Left ventricle myocardium inferior (tissue), 1 donor: ENCODE measurements at regions not wholly inside any gene's neighbourhood (a gene's known extent, or its start where the extent isn't known, plus 50 kb on each side); places are given as distances from the start of the nearest gene placed in this dataset.
A peak's percentile ranks its signal among the peaks of the same experiment; 100 is the strongest.

ENCODE experiments used
- DNase-seq: peaks from one replicate; pipeline ENCODE4 v3.0.0-alpha.2; 2020
- H3K27ac ChIP-seq: fragments of 200-600 bp; replicated peaks from 2 replicates; pipeline ENCODE4 v1.8.0; 2021
- H3K27me3 ChIP-seq: fragments of 200-600 bp; 2 replicates; pipeline ENCODE4 v1.8.0; 2021; ENCODE audit warnings: low read depth
- H3K36me3 ChIP-seq: fragments of 200-600 bp; 2 replicates; pipeline ENCODE4 v1.8.0; 2021
- H3K4me1 ChIP-seq: fragments of 200-600 bp; 2 replicates; pipeline ENCODE4 v1.8.0; 2021
- H3K4me3 ChIP-seq: fragments of 200-600 bp; 2 replicates; pipeline ENCODE4 v1.8.0; 2021; ENCODE audit warnings: mild to moderate bottlenecking, moderate library complexity
- H3K9me3 ChIP-seq: fragments of 200-600 bp; replicated peaks from 2 replicates; pipeline ENCODE4 v1.8.0; 2021
- CTCF ChIP-seq: fragments of 200-600 bp; IDR thresholded peaks from 2 replicates; pipeline ENCODE4 v1.8.0; 2021; ENCODE audit warnings: antibody characterized with exemption, mild to moderate bottlenecking, borderline replicate concordance
- intact Hi-C: fragments of 100-400 bp; cut with micrococcal nuclease; formaldehyde crosslinking; loops from one replicate; pipeline ENCODE4 v1.11.0; 2022
- donor health status: DM: no; HTN: yes; CAD: no; lungs with severe emphysema.

- intact Hi-C loops, result no loop called here
- Histone ChIP-seq H3K9me3 (no peaks in the 10 kb centered on the region), H3K27ac (peak overlapping the region; percentile 40), H3K27me3 (no peaks in the 10 kb centered on the region), H3K36me3 (no peaks in the 10 kb centered on the region), H3K4me3 (no peak overlapping the region), H3K4me1 (peaks cover 37% of the 10 kb centered on the region)
- DNase-seq, result no peak
- TF ChIP-seq CTCF, result no peak
These were observed 101.8 kb downstream of the FGF18 start for GRCh38 chr5:171521219-171521633.

DNA sequence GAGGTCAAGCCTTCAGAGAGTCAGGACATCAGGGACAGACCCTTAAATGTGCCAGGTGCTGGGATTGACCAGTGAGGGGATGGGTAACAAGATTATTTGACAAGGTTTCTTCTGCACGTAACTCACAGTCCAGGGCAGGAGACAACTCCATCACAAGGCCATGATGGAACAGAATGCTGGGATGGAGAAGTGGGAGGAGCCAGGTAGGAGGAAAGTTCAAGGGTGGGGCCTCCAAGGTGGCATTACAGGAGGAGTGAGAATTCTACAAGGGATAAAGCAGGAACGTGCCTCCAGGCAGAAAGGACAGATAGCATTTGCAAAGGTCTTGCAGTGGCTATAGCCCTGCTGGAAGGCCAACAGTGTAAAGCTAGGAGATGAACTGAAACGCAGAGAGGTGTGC lies 102.2 kb downstream of the FGF18 start:
- H3K4me1 ChIP-seq, result peaks cover 37% of the 10 kb centered on the region
- H3K27me3 ChIP-seq, result no peaks in the 10 kb centered on the region
- peak overlapping the region; percentile 40 for H3K27ac ChIP-seq
- H3K9me3 ChIP-seq, result no peaks in the 10 kb centered on the region
- no peak for TF ChIP-seq CTCF
- DNase-seq, result no peak
- H3K36me3 ChIP-seq, result no peaks in the 10 kb centered on the region
- intact Hi-C loops, result no loop called here
- no peak overlapping the region for H3K4me3 ChIP-seq

- intact Hi-C loops, result no loop called here
- Histone ChIP-seq H3K4me3 (no peak overlapping the region), H3K27ac (no peak overlapping the region), H3K36me3 (no peaks in the 10 kb centered on the region), H3K27me3 (no peaks in the 10 kb centered on the region), H3K4me1 (peaks cover 37% of the 10 kb centered on the region), H3K9me3 (no peaks in the 10 kb centered on the region)
- DNase-seq, result no peak
- no peak for TF ChIP-seq CTCF
These were observed 104.3 kb downstream of the FGF18 start for GRCh38 chr5:171523781-171524180.

DNA sequence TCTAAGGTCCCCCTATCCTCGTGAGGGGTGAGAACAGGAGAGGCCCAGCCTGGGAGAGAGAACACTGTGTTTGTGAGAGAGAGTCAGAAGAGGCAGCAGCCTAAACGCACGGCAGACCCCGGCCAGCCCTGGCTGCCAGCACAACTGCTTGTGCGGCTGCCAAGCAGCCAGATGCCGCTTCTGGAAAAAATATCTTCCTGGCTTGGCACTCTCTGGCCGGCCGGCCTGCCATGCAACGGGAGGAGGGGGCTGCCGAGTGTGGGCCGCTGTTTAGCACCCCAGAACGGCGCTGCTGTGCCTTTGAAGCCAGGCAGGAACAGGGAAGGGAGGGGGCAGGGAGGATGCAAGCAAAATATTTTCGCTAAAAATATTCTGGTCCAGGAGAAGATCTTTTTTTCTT lies 105.0 kb downstream of the FGF18 start:
- no peak for TF ChIP-seq CTCF
- DNase-seq, result no peak
- Histone ChIP-seq H3K4me3 (no peak overlapping the region), H3K27me3 (no peaks in the 10 kb centered on the region), H3K9me3 (no peaks in the 10 kb centered on the region), H3K27ac (no peak overlapping the region), H3K4me1 (peaks cover 37% of the 10 kb centered on the region), H3K36me3 (no peaks in the 10 kb centered on the region)
- intact Hi-C loops, result no loop called here

- Histone ChIP-seq H3K27me3 (no peaks in the 10 kb centered on the region), H3K27ac (no peak overlapping the region), H3K4me3 (no peak overlapping the region), H3K9me3 (no peaks in the 10 kb centered on the region), H3K4me1 (peaks cover 31% of the 10 kb centered on the region), H3K36me3 (no peaks in the 10 kb centered on the region)
- TF ChIP-seq CTCF, result no peak
- intact Hi-C loops, result no loop called here
- DNase-seq, result no peak
These were observed 105.6 kb downstream of the FGF18 start for GRCh38 chr5:171525085-171525484.

DNA sequence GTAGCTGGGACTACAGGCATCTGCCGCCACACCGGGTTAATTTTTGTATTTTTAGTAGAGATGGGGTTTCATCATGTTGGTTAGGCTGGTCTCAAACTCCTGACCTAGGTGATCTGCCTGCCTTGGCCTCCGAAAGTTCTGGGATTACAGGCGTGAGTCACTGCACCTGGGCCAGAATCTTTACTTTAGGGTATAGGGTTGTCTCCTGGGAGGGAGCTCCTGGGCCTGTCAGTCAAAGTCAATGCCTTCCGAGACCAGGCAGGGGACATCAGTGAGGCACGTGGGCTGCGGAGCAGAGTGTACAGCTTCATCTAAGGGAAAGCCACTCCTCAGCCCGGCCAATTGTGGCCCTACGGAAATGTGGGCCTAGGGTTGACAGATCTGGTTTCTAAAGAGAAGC lies 108.6 kb downstream of the FGF18 start:
- no peak for DNase-seq
- H3K27me3 ChIP-seq, result no peaks in the 10 kb centered on the region
- intact Hi-C loops, result no loop called here
- peaks cover 12% of the 10 kb centered on the region for H3K4me1 ChIP-seq
- H3K36me3 ChIP-seq, result no peaks in the 10 kb centered on the region
- no peak overlapping the region for H3K4me3 ChIP-seq
- no peak for TF ChIP-seq CTCF
- no peak overlapping the region for H3K27ac ChIP-seq
- H3K9me3 ChIP-seq, result no peaks in the 10 kb centered on the region
